Neural cell (in vitro differentiated cells): ENCODE measurements at regions not wholly inside any gene's neighbourhood (a gene's known extent, or its start where the extent isn't known, plus 50 kb on each side); places are given as distances from the start of the nearest gene placed in this dataset.

ENCODE experiments used
- EZH2 ChIP-seq: fragments of 200-600, 300-800 bp; shearing (Covaris generic), sonication (generic); IDR thresholded peaks from 2 replicates; pipeline ENCODE4 v1.6.1; 2014; ENCODE audit warnings: antibody characterized with exemption, low read length, borderline replicate concordance, mild to moderate bottlenecking; ENCODE audit not compliant: insufficient read depth, poor library complexity, severe bottlenecking
- POLR2AphosphoS5 ChIP-seq: IDR thresholded peaks from 2 replicates; pipeline ENCODE4 v1.6.1; 2012
- SMC3 ChIP-seq: fragments of 450-650 bp; conservative IDR thresholded peaks from 2 replicates; pipeline ENCODE4 v1.6.1; 2014; ENCODE audit warnings: antibody characterized with exemption, mild to moderate bottlenecking, moderate library complexity; ENCODE audit not compliant: poor library complexity
- TAF1 ChIP-seq: IDR thresholded peaks from 2 replicates; pipeline ENCODE4 v1.6.1; 2012; ENCODE audit warnings: low read depth
- TF ChIP-seq, protein P1 (sequence below): fragments of 450-650 bp; IDR thresholded peaks from 2 replicates; pipeline ENCODE4 v1.5.1; 2014; ENCODE audit warnings: antibody characterized with exemption, mild to moderate bottlenecking, moderate library complexity; ENCODE audit not compliant: poor library complexity, severe bottlenecking

DNA sequence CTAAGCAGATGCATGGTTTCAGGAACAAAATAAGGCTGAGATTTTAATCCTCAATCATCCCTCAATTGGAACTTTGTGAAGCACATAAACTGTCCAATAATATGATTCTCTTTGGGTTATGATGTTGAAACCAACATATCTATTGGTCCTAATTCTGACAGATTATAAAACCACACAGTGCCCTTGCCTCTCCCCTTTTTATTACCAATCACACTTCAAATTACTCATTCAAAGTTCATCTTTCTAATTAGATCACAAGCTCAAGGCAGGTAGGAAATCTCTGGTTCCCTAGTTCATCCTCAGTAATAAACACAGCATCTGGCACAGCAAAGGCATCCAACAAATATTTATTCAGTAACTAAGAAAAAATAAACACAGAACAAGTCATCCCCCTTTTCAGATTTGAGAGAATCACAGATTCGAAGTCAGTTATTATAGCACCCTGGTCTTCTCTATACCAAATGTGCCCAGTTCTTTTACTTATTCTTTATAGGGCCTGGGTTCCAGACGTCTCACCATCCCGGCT, 611.6 kb downstream of the INSC start:
- TF ChIP-seq, protein P1, sequence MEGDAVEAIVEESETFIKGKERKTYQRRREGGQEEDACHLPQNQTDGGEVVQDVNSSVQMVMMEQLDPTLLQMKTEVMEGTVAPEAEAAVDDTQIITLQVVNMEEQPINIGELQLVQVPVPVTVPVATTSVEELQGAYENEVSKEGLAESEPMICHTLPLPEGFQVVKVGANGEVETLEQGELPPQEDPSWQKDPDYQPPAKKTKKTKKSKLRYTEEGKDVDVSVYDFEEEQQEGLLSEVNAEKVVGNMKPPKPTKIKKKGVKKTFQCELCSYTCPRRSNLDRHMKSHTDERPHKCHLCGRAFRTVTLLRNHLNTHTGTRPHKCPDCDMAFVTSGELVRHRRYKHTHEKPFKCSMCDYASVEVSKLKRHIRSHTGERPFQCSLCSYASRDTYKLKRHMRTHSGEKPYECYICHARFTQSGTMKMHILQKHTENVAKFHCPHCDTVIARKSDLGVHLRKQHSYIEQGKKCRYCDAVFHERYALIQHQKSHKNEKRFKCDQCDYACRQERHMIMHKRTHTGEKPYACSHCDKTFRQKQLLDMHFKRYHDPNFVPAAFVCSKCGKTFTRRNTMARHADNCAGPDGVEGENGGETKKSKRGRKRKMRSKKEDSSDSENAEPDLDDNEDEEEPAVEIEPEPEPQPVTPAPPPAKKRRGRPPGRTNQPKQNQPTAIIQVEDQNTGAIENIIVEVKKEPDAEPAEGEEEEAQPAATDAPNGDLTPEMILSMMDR: no peak
- TF ChIP-seq POLR2AphosphoS5: no peak
- no peak for TF ChIP-seq TAF1
- TF ChIP-seq EZH2: no peak
- TF ChIP-seq SMC3: no peak
